ENCODE measurements at regions not wholly inside any gene's neighbourhood (a gene's known extent, or its start where the extent isn't known, plus 50 kb on each side); places are given as distances from the start of the nearest gene placed in this dataset.

- no peak for TF ChIP-seq EZH2phosphoT487 (IDR thresholded peaks at IDR 0.05; ENCODE audit: low read depth)
- TF ChIP-seq CTCF (IDR thresholded peaks at IDR 0.05; ENCODE audit: low read depth, low read length): no peak
- Histone ChIP-seq H2AFZ (ENCODE audit: low read depth, low read length) (no peak overlapping the region), H3K27me3 (ENCODE audit: low read depth, low read length) (no peaks in the 10 kb centered on the region), H3K36me3 (replicated peaks; ENCODE audit: low read depth, low read length) (peaks cover 19% of the 10 kb centered on the region), H3K4me2 (ENCODE audit: low read length) (no peak overlapping the region), H3K4me1 (ENCODE audit: low read length) (peaks cover 16% of the 10 kb centered on the region), H3K9ac (ENCODE audit: low read length) (no peak overlapping the region), H3K27ac (ENCODE audit: low read length) (no peak overlapping the region), H3K9me3 (ENCODE audit: insufficient read depth, low read length) (no peaks in the 10 kb centered on the region), H3K4me3 (ENCODE audit: low read length) (no peak overlapping the region), H4K20me1 (ENCODE audit: insufficient read depth, low read length) (peaks cover 93% of the 10 kb centered on the region), H3K79me2 (ENCODE audit: low read length) (peaks cover 100% of the 10 kb centered on the region)
Observed at GRCh38 chr18:46212398-46212797, 108.2 kb downstream of the HAUS1 start.

DNA sequence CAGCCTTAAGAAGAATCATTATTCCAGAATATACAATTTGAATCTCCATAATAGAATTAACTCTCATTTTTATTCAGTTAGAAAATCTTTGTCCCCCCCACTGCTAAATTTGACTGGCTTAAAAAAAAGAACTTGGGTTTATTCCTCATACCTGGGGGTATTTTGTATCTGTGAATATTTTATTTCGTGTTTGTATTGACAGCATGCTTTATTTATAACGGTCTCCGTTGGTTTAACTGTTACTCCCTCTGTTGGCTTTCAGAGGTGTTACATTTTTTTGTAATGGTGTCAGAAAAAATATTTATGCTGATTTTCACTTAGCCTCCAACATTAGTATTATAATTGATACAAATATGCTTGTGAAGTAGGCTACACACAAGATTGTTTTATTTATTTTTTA lies 109.1 kb downstream of the HAUS1 start:
- Histone ChIP-seq H3K27me3 (ENCODE audit: low read depth, low read length) (no peaks in the 10 kb centered on the region), H3K9me3 (ENCODE audit: insufficient read depth, low read length) (no peaks in the 10 kb centered on the region), H3K9ac (ENCODE audit: low read length) (no peak overlapping the region), H3K4me1 (ENCODE audit: low read length) (peaks cover 16% of the 10 kb centered on the region), H4K20me1 (ENCODE audit: insufficient read depth, low read length) (peaks cover 91% of the 10 kb centered on the region), H3K4me3 (ENCODE audit: low read length) (no peak overlapping the region), H3K36me3 (replicated peaks; ENCODE audit: low read depth, low read length) (peaks cover 23% of the 10 kb centered on the region), H2AFZ (ENCODE audit: low read depth, low read length) (no peak overlapping the region), H3K27ac (ENCODE audit: low read length) (no peak overlapping the region), H3K79me2 (ENCODE audit: low read length) (peaks cover 100% of the 10 kb centered on the region), H3K4me2 (ENCODE audit: low read length) (no peak overlapping the region)
- peak; percentile 72 for TF ChIP-seq CTCF (IDR thresholded peaks at IDR 0.05; ENCODE audit: low read depth, low read length)
- no peak for TF ChIP-seq EZH2phosphoT487 (IDR thresholded peaks at IDR 0.05; ENCODE audit: low read depth)

GRCh38 chr18:46214435-46214834 lies 110.2 kb downstream of the HAUS1 start:
- peaks cover 100% of the 10 kb centered on the region for H3K79me2 ChIP-seq (ENCODE audit: low read length)

More at GRCh38 chr18:46214435-46214834, 110.2 kb downstream of the HAUS1 start:
- Histone ChIP-seq H3K4me3 (ENCODE audit: low read length) (no peak overlapping the region), H4K20me1 (ENCODE audit: insufficient read depth, low read length) (peaks cover 89% of the 10 kb centered on the region), H2AFZ (ENCODE audit: low read depth, low read length) (no peak overlapping the region), H3K4me2 (ENCODE audit: low read length) (no peak overlapping the region), H3K4me1 (ENCODE audit: low read length) (peaks cover 16% of the 10 kb centered on the region), H3K27ac (ENCODE audit: low read length) (no peak overlapping the region), H3K9me3 (ENCODE audit: insufficient read depth, low read length) (no peaks in the 10 kb centered on the region), H3K27me3 (ENCODE audit: low read depth, low read length) (no peaks in the 10 kb centered on the region), H3K36me3 (replicated peaks; ENCODE audit: low read depth, low read length) (peaks cover 32% of the 10 kb centered on the region), H3K9ac (ENCODE audit: low read length) (no peak overlapping the region)
- TF ChIP-seq EZH2phosphoT487 (IDR thresholded peaks at IDR 0.05; ENCODE audit: low read depth) (no peak), CTCF (IDR thresholded peaks at IDR 0.05; ENCODE audit: low read depth, low read length) (no peak)

All from OCI-LY3 (cell line).